Adrenal gland (tissue), 9 donors: ENCODE measurements at regions not wholly inside any gene's neighbourhood (a gene's known extent, or its start where the extent isn't known, plus 50 kb on each side); places are given as distances from the start of the nearest gene placed in this dataset.
A peak's percentile ranks its signal among the peaks of the same experiment; 100 is the strongest.

ENCODE experiments used
- DNase-seq, 7 donors: peaks; one replicate each; pipeline ENCODE4 v3.0.0-alpha.2; 2019 to 2020
- H3K27ac ChIP-seq, 5 donors: fragments of 200-600 bp; sonication (generic) in 4 of 5; 1 replicate in 3 of 5; 2 replicates in 2 of 5; pipeline versions ENCODE4 v1.5.1 to v1.8.0; 2016 to 2020; ENCODE audit warnings: mild to moderate bottlenecking in 1 of 5
- H3K27me3 ChIP-seq: fragments of 200-600 bp; 2 replicates; pipeline ENCODE4 v1.8.0; 2021
- H3K36me3 ChIP-seq, 2 donors: fragments of 200-600 bp; replicated peaks in 1 of 2; 1 replicate in 1 of 2; 2 replicates in 1 of 2; pipeline versions ENCODE4 v1.5.1 to v1.8.0; 2018 to 2022
- H3K4me1 ChIP-seq, 2 donors: fragments of 200-600 bp; replicated peaks in 1 of 2; 1 replicate in 1 of 2; 2 replicates in 1 of 2; pipeline versions ENCODE4 v1.5.1 to v1.8.0; 2018 to 2021
- H3K4me3 ChIP-seq, 4 donors: fragments of 200-600 bp; sonication (generic) in 3 of 4; one replicate each; pipeline ENCODE4 v1.5.1; 2016 to 2018
- H3K9me3 ChIP-seq, 3 donors: fragments of 200-600 bp; sonication (generic) in 1 of 3; replicated peaks in 1 of 3; 1 replicate in 2 of 3; 2 replicates in 1 of 3; pipeline versions ENCODE4 v1.5.1 to v1.8.0; 2016 to 2021
- POLR2A ChIP-seq, 2 donors: fragments of 450-650 bp; IDR thresholded peaks; one replicate each; pipeline ENCODE4 v1.6.1; 2017; ENCODE audit warnings: antibody characterized with exemption in 2 of 2, mild to moderate bottlenecking in 2 of 2, moderate library complexity in 1 of 2
- WGBS, 4 donors: extraction: QIAGEN DNeasy Blood & Tissue Kit in 2 of 4; methylation state at CpG; one replicate each; pipeline versions ENCODE4 v1.1.5 to v1.1.7; 2013 to 2017; 5-methylcytosine and 5-hydroxymethylcytosine counted together
- intact Hi-C, 2 donors: fragments of 100-400 bp; cut with DNase I; formaldehyde crosslinking; loops; one replicate each; pipeline versions ENCODE4 v1.14.1 to v1.15.0; 2022 to 2023
- TF ChIP-seq, protein P1 (sequence below), 6 experiments: fragments of 450-650 bp in 4 of 6; fragments of 200-600 bp in 2 of 6; sonication (generic) in 1 of 6; IDR thresholded peaks; 1 replicate in 5 of 6; 2 replicates in 1 of 6; pipeline versions ENCODE4 v1.5.1 to v1.8.0; 2016 to 2021; ENCODE audit warnings: antibody characterized with exemption in 6 of 6, mild to moderate bottlenecking in 2 of 6, moderate library complexity in 1 of 6
- donor health status: healthy with polysubstance abuse.
- donor health status: Bipolar disorder and iron deficiency.
- donor health status: DM: yes; HTN: yes; CAD: no.
- donor health status: DM: no; HTN: no; CAD: no.
- donor health status: DM: no; HTN: no; CAD: no.

DNA sequence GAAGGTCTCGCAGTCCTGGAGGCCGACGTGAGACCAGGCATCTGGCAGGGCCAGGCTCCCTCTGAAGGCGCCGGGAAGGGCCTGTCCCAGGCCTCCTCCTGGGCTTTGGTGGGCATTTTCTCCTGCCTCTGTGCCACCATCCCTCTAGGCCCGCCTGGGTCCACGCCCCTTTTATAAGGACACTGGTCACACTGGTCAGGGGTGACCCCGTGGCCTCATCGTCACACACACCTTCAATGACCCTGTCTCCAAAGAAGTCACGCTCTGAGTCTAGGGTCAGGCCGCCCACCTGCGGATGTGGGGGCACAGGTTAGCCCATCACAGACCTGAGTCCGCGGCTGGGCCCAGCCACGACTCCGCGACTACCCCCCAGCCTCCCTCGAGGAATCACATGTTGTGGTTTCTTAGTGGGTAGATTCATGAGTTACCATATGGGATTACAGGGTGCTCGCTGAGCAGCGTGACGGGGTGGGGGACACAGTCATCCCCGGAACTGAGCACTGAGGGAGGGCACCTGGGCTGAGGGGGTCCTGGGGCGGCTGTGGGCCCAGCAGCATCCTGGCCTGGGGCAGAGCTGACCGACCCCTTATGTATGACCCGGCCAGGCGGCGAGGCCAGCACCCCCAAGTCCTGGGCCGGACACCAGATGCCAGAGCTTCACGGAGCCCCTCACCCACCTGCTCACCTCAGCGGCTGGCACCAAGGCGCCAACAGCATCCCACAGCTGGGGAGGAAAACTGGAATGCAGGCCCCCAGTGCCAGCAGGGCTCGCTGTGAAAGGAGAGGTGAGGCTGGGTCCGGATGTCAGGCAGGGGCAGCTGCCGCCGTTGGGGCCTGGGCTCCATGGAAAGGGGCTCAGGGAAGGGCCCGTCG is 115.9 kb downstream of the DLL1 start:
- Histone ChIP-seq H3K27me3 (no peaks in the 10 kb centered on the region), H3K27ac (peak overlapping the region in 1 of 5 donors; percentile 18), H3K36me3 (no peaks in the 10 kb centered on the region), H3K4me3 (no peak overlapping the region), H3K4me1 (no peaks in the 10 kb centered on the region), H3K9me3 (no peaks in the 10 kb centered on the region)
- 91 to 94% (median 93%) methylated on average over 23 to 37 of the region's 37 CpGs for WGBS, 4 donors
- intact Hi-C loops = no loop called here
- peak in 4 of 7 donors; percentile 11 to 44 (median 16) for DNase-seq
- no peak for TF ChIP-seq POLR2A (IDR thresholded peaks at IDR 0.05)

DNA sequence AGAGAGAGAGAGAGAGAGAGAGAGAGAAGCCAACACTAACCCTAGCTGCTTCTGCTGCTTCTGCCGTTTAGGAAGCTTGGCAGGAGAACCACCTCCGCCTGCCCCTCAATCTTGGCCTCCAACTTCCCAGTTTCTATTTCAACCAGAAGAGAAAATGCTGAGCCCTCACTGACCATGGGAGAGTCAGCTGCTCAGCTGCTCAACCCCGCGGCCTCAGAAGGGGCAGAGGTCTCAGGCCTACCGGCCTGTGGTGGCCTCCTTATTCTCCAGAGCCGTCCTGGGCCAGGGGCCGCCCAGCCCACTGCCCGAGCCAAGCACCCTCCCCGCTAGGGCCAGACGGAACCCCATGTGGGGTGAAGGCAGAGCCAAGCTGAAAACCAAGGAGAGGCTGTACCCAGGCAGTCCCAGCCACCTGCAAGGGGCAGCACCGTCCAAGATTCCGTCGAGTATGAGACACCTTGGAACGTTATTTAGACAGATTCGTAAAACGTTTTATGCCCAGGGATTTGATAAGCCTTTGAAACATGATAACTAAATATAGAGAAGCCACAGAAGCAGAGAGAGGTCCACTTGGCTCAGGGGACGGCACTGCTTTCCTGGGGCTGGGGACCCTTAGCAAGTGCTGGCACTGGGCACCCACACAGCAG is 116.6 kb downstream of the DLL1 start:
- H3K27ac ChIP-seq = peak overlapping the region in 2 of 5 donors; percentile 18 to 64
- intact Hi-C loops = no loop called here
- no peak for TF ChIP-seq POLR2A (IDR thresholded peaks at IDR 0.05)
- TF ChIP-seq, protein P1, sequence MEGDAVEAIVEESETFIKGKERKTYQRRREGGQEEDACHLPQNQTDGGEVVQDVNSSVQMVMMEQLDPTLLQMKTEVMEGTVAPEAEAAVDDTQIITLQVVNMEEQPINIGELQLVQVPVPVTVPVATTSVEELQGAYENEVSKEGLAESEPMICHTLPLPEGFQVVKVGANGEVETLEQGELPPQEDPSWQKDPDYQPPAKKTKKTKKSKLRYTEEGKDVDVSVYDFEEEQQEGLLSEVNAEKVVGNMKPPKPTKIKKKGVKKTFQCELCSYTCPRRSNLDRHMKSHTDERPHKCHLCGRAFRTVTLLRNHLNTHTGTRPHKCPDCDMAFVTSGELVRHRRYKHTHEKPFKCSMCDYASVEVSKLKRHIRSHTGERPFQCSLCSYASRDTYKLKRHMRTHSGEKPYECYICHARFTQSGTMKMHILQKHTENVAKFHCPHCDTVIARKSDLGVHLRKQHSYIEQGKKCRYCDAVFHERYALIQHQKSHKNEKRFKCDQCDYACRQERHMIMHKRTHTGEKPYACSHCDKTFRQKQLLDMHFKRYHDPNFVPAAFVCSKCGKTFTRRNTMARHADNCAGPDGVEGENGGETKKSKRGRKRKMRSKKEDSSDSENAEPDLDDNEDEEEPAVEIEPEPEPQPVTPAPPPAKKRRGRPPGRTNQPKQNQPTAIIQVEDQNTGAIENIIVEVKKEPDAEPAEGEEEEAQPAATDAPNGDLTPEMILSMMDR (IDR thresholded peaks at IDR 0.05) = no peak
- peak in 6 of 7 donors; percentile 27 to 59 (median 38) for DNase-seq
- no peaks in the 10 kb centered on the region for H3K36me3 ChIP-seq
- no peaks in the 10 kb centered on the region for H3K4me1 ChIP-seq
- H3K27me3 ChIP-seq = no peaks in the 10 kb centered on the region
- H3K9me3 ChIP-seq = no peaks in the 10 kb centered on the region
- H3K4me3 ChIP-seq = no peak overlapping the region
- 69 to 76% (median 73%) methylated on average over 9 to 17 of the region's 17 CpGs for WGBS, 4 donors

DNA sequence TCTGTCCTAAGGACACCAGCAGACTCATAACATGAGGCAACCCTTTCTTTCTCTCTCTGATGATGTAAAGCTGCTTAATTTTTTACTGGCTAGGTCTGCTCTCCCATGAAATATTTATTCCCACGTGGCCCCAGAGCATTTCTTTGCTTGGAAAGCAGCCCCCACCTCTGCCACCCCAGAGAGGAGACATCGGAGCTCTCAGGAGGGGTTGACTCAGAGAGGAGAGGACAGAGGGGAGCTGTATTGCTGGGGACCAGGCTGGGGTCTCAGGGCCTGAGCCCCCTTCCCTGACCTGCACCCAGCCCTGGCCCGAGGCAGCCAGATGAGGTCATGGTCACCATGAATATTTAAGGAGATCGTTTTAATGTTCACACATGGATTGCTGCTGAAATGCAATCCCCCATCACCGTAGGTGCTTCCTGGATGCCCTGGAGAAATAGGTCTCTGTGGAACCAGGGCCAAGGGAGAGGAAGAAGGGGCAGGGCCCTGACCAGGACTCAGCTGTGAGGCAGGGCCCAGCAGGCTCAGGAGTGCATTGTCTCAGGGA is 117.5 kb downstream of the DLL1 start:
- TF ChIP-seq, protein P1 (IDR thresholded peaks at IDR 0.05) = no peak
- no peak for TF ChIP-seq POLR2A (IDR thresholded peaks at IDR 0.05)
- intact Hi-C loops = no loop called here

DNA sequence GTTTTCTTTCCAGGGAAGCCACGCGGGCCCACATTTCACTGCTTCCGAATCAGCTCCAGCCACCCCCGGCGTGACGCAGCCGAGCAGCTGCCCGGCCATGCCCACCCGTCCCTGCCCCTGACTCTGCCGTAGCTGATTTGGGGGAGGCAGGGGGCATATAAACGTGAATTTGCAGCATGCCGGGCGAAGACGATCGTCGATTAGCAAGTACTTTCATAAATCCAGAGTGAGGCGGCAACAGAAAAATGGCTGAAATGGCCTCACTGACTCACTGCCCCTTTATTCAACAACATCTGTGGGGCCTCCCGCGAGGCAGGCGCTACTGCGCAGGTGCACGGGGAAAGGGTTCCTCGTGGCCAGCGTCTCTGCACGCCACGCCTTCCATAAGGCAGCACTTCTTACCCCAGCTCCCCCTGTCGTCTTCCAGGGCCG is 118.0 kb downstream of the DLL1 start:
- no peaks in the 10 kb centered on the region for H3K4me1 ChIP-seq
- 90 to 93% (median 91%) methylated on average over 26 to 28 of the region's 28 CpGs for WGBS, 4 donors
- H3K27me3 ChIP-seq = no peaks in the 10 kb centered on the region
- peak in 4 of 7 donors; percentile 3 to 23 (median 10) for DNase-seq
- H3K27ac ChIP-seq = no peak overlapping the region
- no peaks in the 10 kb centered on the region for H3K9me3 ChIP-seq
- no peaks in the 10 kb centered on the region for H3K36me3 ChIP-seq
- TF ChIP-seq, protein P1 (IDR thresholded peaks at IDR 0.05) = no peak
- TF ChIP-seq POLR2A (IDR thresholded peaks at IDR 0.05) = no peak
- H3K4me3 ChIP-seq = no peak overlapping the region
- intact Hi-C loops = no loop called here

More for the DNA sequence above, 117.5 kb downstream of the DLL1 start:
- Histone ChIP-seq H3K27ac (peak overlapping the region in 1 of 5 donors; percentile 29), H3K9me3 (no peaks in the 10 kb centered on the region), H3K27me3 (no peaks in the 10 kb centered on the region), H3K36me3 (no peaks in the 10 kb centered on the region), H3K4me3 (no peak overlapping the region), H3K4me1 (no peaks in the 10 kb centered on the region)
- DNase-seq = peak in 5 of 7 donors; percentile 3 to 36 (median 13)
- WGBS, 4 donors = 59 to 77% (median 67%) methylated on average over 5 of the region's 5 CpGs
